Left renal pelvis (tissue), 4 donors: ENCODE measurements at regions not wholly inside any gene's neighbourhood (a gene's known extent, or its start where the extent isn't known, plus 50 kb on each side); places are given as distances from the start of the nearest gene placed in this dataset.
"Not testable (repeated sequence)": the region's sequence is repeated elsewhere in the genome, so short reads cannot be mapped to it uniquely, and the experiment has no call there.

Experiments used
- DNase-seq, 4 donors: peaks; one replicate each; pipeline ENCODE4 v3.0.0-alpha.2; 2013; ENCODE audit warnings: low read depth in 4 of 4, low spot score in 3 of 4

GRCh38 chr7:94706996-94707740 is 51.2 kb upstream of the SGCE start:
- DNase-seq: no peak

- DNase-seq: no peak
Observed at GRCh38 chr7:94710256-94710655, 54.3 kb upstream of the SGCE start.

GRCh38 chr7:94722360-94722759 is 66.4 kb upstream of the SGCE start:
- DNase-seq: not testable (repeated sequence)

- not testable (repeated sequence) for DNase-seq
Observed at GRCh38 chr7:94728893-94729292, 73.0 kb upstream of the SGCE start.

GRCh38 chr7:94738071-94738470 is 82.1 kb upstream of the SGCE start:
- DNase-seq: no peak

- no peak for DNase-seq
Observed at GRCh38 chr7:94739180-94739579, 83.2 kb upstream of the SGCE start.

- DNase-seq: no peak
Observed at GRCh38 chr7:94740509-94740908, 84.6 kb upstream of the SGCE start.

- no peak for DNase-seq
Observed at GRCh38 chr7:94741179-94741578, 85.2 kb upstream of the SGCE start.

GRCh38 chr7:94748376-94748775 is 92.4 kb upstream of the SGCE start:
- no peak for DNase-seq

- DNase-seq: no peak
Observed at GRCh38 chr7:94760446-94761100, 104.6 kb upstream of the SGCE start.

GRCh38 chr7:94761451-94761850 is 105.5 kb upstream of the SGCE start:
- no peak for DNase-seq

- no peak for DNase-seq
Observed at GRCh38 chr7:94763268-94763667, 107.3 kb upstream of the SGCE start.

- DNase-seq: no peak
Observed at GRCh38 chr7:94769724-94770123, 113.8 kb upstream of the SGCE start.

GRCh38 chr7:94778711-94779459 is 123.0 kb upstream of the SGCE start:
- no peak for DNase-seq

- DNase-seq: no peak
Observed at GRCh38 chr7:94779861-94780260, 123.9 kb upstream of the SGCE start.

- DNase-seq: no peak
Observed at GRCh38 chr7:94781236-94781635, 125.3 kb upstream of the SGCE start.

GRCh38 chr7:94782777-94783176 is 124.6 kb upstream of the PPP1R9A start:
- no peak for DNase-seq

GRCh38 chr7:94787285-94787684 is 120.1 kb upstream of the PPP1R9A start:
- no peak for DNase-seq

GRCh38 chr7:94788378-94788777 is 119.0 kb upstream of the PPP1R9A start:
- not testable (repeated sequence) for DNase-seq

- DNase-seq: no peak
Observed at GRCh38 chr7:94792241-94792640, 115.2 kb upstream of the PPP1R9A start.

- not testable (repeated sequence) for DNase-seq
Observed at GRCh38 chr7:94797404-94797803, 110.0 kb upstream of the PPP1R9A start.

GRCh38 chr7:94803821-94804220 is 103.6 kb upstream of the PPP1R9A start:
- DNase-seq: no peak
